Hematopoietic multipotent progenitor cell treated with erythropoietin and hydrocortisone succinate and interleukin-3 and kit ligand, for 8 days (in vitro differentiated cells): ENCODE measurements at regions not wholly inside any gene's neighbourhood (a gene's known extent, or its start where the extent isn't known, plus 50 kb on each side); places are given as distances from the start of the nearest gene placed in this dataset.
"Not testable (repeated sequence)": the region's sequence is repeated elsewhere in the genome, so short reads cannot be mapped to it uniquely, and the experiment has no call there.

Experiments used
- DNase-seq: peaks from one replicate; pipeline ENCODE4 v3.0.0-alpha.2; 2015

DNA sequence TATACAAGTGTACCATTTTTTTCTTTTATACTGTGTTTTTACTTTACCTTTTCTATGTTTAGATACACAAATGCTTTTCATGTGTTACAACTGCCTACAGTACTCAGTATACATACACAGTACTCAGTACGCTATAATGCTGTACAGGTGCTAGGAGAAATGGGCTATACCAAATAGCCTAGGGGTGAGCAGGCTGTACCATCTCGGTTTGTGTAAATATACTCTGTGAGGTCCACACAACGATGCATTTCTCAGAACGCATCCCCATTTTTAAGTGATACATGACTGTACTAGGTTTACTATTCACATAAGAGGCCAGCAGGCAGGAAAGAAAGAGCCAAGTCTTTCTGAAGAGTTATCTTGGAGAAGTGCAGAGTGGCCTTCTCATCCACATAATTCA is 426.4 kb upstream of the MTPN start:
- no peak for DNase-seq

DNA sequence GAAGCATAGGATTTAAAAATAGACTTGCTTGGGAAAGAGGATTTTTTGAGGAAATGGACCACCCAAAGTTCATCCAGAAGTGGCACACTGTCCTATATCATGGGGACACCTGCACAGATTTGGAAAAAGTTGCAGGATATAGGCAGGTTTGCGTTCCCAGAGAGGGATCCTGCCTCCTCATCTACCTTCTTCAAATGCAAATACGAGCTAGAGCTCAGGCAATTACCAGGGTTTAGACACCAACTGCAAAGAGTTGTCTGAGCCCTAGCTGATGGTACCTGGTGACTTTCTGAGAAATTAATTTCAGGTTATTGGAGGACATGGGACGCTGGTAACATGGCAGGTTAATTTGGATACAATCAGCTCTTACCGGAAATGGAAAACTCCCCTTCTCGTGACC is 423.7 kb upstream of the MTPN start:
- DNase-seq: no peak

DNA sequence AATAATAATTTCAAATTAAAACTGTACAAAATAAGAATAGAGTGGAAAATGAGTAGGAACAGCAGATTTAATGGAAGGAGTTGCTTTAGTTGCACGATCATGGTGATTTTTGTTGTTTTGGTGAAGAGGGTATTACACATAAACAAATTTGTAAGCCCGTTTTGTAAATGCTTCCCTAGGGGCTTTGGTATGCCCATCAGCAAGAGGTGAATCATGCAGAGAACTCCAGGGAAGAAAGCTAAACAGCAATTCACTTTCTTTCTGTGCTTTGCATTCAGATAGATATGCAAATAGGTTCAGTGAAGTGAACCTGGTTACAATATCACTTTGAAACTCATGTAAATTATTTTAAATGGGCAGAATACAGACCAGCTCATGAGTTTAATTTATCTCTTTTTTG is 422.2 kb upstream of the MTPN start:
- no peak for DNase-seq

DNA sequence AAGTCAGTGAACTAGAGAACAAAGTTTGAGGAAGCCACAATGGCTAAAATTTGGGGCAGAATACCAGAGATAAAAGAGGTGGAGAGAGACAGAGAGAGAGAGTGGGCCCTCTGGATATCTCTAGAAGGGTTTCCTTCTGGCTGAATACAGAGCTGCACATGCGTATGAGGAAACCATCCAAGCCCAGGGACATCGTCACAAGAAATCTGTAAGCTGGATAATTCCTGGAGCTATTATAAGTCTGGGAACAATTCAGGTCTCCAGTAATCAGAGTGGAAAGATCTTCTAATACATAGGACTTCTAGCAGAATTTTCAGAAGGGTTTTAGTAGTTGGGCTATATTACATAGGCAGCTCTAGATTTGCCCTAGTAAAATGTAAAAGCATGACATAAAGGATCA is 415.7 kb upstream of the MTPN start:
- no peak for DNase-seq

DNA sequence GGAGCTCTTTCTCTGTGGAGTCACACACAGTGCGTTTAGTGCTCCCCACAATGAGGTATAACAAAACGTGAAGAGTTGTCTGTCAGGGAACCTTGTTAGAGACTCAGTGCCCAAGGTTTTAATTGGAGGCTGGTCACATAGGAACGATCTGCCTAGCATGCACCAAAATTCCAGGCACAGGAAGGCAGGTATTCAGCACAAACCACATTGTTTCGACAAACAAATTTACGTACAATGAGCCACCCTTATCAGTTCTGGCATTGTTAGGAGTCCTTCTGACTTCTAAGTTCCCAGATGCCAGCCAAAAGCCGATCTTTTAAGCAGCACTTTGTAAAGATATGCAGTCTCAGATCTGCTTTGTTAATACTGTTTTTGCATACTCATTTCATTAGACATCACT is 414.2 kb upstream of the MTPN start:
- DNase-seq: no peak

DNA sequence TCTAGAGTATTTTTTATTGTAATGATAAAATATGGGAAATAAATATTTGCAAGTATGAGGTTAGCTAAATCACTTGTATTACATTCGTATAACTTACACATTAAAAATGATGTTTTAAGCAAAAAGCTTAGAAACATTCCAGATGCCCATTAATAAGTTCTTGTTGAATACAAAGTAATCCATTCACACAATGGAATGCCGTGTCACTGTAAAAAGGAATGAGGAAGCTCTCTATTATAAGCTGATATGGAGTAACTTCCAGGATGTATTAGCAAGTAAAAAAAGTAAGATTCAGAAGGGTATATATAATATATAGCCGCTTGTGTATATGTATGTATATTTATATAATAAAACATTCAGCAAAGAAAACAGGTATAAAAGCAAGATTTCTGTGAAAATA is 412.8 kb upstream of the MTPN start:
- DNase-seq: no peak

DNA sequence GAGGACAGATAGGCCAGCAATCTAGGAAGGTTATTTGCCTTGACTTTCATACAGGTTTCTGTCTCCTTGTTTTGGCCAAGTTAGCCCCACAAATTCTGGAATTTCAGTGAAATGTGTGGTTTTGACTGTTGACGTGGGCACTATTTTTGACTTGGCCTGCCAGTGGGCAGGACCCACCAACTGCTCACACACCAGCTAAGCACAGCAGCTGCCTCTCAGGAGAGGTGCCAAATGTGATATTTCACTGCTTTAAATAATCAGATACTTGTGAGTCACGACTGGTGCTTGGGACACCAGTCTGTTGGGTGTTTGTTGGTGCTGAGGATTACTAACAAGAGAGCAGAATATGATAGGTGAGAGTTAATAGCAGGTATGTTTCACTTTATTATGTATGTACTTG is 409.7 kb upstream of the MTPN start:
- no peak for DNase-seq

DNA sequence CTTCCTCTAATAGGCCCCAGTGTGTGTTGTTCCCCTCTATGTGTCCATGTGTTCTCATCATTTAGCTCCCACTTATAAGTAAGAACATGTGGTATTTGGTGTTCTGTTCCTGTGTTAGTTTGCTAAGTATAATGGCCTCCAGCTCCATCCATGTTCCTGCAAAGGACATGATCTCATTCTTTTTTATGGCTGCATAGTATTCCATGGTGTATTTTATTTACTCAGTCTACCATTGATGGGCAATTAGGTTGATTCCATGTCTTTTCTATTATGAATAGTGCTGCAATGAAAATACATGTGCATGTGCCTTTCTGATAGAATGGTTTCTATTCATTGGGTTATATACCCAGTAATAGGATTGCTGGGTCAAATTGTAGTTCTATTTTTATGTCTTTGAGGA is 394.2 kb upstream of the MTPN start:
- DNase-seq: not testable (repeated sequence)

DNA sequence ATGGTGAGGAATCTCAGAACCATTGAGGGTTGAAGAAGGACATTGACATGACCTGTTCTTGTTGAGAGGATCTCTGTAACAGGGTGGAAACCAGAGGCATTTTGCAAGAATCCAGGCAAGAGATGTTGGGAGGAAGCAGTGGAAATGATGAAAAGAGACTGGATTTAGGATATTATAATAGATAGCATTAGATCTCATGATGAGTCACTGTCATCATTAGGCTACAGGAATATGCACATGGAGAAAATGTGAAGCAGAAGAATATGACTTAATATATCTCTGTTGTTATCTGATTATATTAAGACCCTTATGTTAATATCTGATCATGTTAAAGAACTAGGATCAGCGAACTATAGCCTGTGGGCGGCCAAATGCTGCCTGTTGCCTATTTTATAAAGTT is 393.0 kb upstream of the MTPN start:
- no peak for DNase-seq

DNA sequence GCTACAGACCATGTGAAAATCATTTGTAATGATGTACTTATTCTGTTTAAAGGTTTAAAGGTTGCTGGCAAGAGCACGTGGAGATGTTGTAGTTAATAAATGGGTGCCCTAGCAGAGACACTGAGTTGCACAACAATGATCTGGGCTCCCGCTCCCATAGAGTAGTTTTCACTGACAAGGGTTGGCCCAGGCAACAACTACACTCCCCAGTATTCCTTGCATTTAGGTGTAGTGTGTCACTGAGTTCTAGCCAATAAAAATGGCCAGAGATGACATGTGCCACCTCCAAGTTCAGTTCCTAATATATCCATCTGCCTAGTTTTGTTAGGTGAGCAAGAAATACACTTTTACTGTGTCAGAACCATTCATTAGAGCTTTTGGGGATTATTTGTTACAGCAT is 392.1 kb upstream of the MTPN start:
- no peak for DNase-seq

DNA sequence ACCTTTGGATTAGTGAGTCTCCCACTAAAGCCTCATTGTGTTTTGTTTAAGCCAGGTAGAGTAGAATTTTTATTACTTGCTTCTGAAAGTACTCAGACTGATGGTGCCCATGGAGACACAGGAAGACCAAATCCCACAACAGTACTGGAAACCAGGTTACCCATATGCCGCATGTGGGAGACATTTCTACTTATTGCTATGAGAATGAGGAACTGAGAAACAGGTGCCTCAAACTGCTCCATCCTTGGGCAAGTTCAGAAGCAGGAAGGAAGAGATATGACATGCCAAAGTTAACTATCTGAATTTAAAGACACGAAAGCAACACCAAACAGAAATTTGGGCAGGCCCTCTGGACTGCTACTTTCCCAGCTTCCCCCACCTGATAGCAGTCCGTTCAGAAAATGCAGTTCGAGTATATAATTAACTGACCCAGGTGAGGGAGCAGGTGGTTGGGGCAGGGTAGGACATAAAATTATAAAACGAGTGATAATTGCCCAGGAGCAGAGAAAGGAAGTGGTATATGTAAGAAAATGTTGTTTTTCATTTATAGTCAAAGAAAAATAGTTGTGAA is 382.3 kb upstream of the MTPN start:
- DNase-seq: no peak

DNA sequence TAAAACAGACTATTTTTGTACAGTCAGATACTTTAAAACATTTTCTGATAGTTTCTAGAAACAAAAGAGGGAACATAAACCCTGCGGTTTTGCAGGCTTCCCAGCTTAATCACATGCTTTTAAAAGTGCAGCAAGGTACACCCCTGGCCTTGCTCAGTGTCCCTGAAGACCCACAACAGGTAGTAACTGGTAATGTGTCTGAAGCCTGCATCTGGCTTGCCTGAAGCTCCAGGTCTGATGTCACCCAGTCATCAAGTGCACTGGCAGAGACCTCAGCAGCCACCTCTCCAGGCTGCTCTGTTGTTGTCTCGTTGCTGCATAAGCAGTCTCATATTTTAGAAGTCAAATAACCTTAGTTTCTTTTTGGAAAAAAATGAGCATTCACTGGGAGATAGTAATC is 376.1 kb upstream of the MTPN start:
- no peak for DNase-seq

DNA sequence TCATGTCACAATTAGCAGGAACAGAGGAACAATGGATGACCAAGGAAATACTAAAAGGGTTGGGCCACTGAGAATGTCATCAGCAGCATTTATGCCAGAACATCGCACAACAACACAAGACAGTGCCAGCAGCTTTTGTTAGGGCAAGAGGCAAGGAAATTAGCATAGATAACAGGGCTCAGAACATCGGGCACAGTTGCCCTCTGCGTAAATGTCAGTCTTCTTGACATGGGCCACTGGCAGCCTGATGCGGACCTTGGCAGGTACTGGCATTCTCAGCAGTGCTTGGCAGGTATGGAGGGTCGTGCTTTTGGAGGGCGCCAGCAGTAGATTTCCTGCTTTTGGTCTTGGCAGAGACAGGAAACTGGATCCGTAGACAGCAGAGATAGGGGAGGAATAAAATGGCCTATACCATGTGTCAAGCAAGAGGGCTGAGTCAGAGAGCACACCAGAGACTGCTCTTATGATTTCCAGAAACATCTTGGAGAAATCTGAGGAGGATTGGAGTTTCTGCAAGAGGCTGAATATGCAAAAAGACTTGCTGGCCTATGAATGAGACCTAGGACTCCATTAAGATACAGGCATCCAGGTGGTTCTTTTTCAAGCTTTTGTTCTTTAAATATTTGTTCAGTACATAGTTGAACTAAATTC is 371.5 kb upstream of the MTPN start:
- DNase-seq: no peak

DNA sequence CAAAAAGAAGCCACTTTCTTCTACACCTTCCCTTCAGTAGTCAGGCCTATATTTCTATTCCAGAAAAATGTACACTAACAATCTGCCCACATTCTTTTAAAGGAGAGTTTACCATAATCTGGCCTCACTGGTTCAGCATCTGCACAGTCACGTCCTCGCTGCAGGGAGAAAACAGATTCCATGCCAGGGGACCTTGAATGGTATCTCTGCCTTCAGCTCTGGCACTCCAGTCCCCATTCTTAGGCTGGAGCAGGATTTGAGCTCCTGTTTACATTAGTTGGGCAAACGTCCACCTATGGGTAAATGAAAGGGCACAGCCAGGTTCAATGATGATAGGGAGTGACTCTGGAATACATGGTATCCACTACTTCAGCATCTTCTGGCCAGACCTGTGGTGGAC is 371.0 kb upstream of the MTPN start:
- DNase-seq: no peak

DNA sequence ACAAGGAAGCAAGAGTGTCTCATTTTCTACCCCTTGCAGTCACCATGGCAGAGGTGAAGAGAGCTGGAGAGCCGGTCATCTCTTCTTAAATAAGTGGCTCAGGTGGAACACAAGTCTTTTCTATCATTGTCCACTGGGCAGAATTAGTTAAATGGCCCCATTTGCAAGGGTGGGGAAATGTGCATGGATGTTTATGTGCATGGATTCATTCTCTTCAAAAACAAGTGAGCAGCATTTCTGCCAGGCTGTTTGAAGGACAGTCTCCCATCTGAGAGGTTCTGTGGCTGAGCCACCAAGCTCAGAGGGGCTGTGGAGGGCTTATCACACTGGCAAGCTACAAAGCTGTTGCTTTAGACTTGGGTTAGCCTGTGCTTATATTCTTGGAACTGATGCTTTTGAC is 370.3 kb upstream of the MTPN start:
- no peak for DNase-seq

DNA sequence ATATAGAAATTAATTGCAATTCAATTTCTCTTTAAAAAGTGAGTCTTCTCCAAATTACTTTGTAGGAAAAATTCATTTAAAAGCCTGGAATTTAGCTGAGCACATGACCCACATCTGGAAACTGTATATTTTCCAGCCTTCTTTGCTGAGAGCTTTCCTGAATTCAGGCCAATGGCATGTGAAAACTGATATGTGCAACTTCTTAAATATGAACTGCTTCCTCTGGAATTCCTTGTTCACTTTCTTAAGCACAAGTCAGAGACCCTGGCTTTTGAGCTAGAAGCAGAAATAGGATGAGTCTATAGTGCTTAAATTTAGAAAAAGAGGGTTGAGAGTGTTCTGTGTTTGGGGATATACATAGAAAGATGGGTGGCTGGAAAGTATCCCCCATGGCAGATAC is 365.1 kb upstream of the MTPN start:
- no peak for DNase-seq

DNA sequence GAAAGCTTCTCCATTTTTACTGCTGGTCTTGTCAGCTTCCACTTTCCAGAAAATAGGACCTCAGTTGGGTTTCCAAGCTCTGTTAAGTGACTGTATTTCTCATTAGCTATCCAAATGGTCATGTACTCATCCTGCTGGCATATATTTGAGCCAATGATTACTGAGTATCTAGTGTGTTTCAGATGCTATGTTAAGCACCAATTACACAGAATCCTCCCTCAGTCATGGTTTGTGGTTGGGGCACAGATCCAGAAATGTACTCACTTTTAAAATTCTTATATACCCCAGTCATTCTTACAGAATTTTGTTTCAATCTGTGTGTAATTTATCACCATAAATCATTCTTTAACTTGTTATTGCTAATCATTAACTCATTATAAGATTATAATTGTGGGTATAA is 362.3 kb upstream of the MTPN start:
- no peak for DNase-seq

DNA sequence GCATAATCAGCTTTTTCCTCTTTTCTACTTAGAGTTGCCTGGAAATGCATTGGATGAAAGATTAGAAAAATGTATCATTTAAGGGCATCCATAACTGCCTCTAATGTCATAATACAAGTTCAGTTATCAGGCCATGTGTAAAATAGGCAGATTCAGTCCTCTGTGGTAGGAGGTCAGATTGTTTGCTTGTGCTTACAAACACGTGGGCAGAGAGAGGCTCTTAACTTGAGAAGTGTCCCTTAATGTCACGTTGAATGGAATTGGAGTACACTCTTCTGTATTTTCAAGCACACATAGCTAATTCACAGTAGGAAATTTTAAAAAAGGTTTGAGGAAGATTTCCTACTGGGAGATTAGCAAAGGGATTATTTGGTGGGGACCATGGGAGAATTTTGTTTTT is 359.8 kb upstream of the MTPN start:
- no peak for DNase-seq

DNA sequence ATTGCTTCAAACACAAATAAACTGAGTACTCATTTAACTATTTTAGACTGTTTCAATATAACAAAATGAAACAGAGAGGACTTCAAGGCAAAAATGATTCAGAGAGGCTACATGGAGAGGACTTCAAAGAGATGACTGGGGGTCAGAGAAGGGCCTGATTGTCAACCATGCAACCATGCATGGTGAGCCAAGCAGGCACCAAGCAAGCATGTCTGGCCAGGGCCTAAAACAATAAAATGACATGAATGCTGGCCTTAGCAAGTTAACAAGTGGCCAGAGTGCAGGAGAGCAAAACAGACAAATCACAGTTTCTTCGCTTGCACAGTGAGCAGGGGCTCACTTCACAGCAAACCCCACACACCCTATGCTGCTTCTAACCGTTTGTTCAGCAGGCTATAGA is 356.5 kb upstream of the MTPN start:
- no peak for DNase-seq

DNA sequence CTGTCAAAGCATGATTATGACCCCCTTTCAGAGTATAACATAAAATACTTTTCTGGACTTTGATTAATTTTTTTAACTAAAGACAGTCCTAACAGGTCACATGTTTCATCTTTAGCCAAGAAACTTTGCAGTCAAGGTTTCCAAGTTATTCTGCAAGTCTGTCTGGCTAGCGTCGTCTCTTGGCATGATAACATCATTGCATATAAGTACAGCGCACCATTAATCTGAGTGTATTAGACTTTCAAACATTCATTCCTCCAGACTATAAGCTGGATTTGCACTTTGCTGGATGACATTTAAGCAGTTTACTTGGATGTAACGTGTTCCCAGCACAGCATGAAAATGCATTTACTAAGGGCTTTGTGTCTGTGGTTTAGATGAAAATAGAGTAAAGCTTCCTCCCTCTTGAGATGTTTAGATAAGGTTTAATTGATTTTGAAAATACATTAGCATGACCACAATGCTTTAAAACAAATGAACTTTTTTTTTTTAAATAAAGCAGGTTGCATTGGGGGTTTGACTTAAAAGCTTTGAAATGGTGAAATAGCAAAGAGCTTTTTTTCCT is 349.0 kb upstream of the MTPN start:
- no peak for DNase-seq

DNA sequence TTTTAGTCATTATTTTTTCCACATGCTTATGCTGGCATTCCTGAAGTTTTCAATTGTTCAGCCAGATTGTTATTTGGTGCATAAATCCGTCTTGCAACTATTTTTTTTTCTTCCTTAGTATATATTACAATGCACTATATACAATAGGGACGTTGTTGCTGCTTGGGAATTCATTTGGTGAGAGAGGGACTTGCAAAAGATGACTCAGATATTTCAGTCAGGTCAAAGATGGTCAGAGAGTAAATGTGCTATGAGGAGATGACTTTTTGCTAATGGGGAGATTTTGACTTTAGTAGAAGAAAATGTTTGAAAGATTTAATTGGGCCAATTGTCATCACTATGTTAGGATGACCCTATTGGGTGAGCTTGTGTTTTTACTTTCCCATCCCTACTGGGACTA is 348.4 kb upstream of the MTPN start:
- no peak for DNase-seq

DNA sequence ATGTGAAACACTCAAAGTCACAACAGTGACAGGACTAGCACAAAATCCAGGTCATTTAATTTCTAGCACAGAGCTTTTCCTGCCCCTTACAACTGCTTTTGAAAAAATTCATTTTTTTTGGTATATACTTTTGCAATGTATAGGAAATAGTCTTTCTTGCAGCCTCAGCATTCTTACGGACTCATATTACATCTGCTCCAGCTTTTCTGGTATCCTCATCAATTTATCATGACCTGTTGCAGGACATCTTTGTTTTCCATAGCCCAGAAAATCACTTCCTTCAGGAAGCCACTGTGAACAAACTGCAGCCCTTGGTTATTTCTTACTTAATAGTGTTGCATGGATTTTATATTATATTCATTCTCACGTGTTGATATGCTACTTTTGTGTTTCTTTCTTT is 347.9 kb upstream of the MTPN start:
- DNase-seq: no peak

DNA sequence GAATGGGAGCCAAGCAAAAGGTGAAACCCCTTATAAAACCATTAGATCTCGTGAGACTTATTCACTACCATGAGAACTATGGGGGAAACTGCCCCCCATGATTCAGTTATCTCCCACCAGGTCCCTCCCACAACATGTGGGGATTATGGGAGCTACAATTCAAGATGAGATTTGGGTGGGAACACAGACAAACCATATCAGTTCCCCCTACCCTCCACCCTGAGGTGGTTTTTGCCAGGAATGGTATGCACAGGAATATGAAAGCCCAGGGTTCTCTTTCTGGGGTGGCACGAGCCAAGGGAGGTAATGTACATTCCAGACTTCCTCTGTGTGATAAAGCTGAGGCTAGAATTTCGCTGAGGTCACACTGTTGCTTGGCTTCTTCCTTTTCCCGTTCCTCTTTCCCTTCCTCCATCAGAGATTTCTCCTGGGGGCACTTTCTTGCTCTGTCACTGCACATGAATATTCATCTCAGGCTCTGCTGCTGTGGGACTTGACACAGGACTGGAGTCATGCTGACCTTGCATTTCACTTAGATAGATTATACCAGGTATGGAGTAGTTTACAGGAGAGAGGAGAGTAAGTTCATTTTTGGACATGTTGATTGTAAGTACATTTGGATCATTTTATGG is 347.0 kb upstream of the MTPN start:
- no peak for DNase-seq

DNA sequence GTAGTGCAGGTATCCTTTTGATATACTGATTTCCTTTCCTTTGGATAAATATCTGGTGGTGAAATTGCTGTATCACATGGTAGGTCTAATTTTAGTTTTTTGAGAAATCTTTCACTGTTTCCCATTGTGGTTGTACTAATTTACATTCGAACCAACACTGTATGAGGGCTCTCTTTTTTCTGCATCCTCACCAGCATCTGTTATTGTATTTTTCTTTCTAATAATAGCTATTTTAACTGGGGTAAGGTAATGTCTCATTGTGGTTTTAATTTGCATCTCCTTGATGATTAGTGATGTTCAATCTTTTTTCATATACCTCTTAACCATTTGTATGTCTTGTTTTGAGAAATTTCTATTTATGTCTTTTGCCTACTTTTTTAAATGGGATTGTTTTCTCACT is 335.4 kb upstream of the MTPN start:
- DNase-seq: no peak

DNA sequence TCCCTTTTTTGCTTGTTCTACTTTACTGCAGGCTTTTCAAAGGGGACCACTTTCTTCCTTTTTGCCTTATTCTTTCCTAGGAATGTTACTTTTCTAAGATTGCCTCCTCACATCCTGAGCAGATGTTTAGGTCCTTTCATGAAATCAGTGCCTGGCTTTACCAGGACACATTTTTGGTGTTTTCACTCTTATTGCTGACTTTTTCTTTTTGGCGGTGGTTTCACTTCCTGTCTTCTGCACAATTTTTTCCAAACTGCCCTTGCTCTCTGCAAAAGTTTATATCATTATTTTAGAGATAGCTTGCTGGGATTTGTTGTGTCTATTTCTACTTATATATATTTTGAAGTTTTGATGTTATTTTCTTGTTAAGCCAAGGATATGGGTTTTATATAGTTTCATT is 332.2 kb upstream of the MTPN start:
- no peak for DNase-seq
